GM18507 (cell line): ENCODE measurements at regions not wholly inside any gene's neighbourhood (a gene's known extent, or its start where the extent isn't known, plus 50 kb on each side); places are given as distances from the start of the nearest gene placed in this dataset.
"Not testable (repeated sequence)": the region's sequence is repeated elsewhere in the genome, so short reads cannot be mapped to it uniquely, and the experiment has no call there.

Experiments
- DNase-seq: peaks from one replicate; pipeline ENCODE4 v3.0.0; 2011; ENCODE audit warnings: low read depth; ENCODE audit not compliant: insufficient read length; ENCODE audit errors: extremely low spot score
- FAIRE-seq: peaks from 2 replicates; lab custom pipeline; 2011; peaks lifted over from hg19 to GRCh38; lab: Jason Lieb, UNC

DNA sequence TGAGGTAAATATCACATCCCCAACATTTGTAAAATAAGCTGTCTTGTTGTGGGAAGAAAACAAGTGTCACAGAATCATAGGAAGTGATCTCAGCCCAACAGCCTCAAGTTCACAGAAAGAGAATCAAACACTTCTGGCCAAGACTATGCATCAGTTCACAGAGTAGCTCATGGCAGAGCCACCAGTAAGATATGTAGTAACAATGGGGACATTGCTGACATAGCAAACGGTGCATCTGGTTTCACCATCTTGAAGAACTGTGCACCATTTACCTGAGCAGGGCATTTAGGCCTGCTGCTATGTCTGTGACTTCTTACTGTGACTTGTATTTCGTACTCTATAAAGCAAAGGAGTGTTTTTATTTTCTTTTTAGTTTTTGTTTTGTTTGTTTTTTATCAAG is 585.3 kb upstream of the FAT3 start:
- FAIRE-seq (no peak), DNase-seq (no peak)

DNA sequence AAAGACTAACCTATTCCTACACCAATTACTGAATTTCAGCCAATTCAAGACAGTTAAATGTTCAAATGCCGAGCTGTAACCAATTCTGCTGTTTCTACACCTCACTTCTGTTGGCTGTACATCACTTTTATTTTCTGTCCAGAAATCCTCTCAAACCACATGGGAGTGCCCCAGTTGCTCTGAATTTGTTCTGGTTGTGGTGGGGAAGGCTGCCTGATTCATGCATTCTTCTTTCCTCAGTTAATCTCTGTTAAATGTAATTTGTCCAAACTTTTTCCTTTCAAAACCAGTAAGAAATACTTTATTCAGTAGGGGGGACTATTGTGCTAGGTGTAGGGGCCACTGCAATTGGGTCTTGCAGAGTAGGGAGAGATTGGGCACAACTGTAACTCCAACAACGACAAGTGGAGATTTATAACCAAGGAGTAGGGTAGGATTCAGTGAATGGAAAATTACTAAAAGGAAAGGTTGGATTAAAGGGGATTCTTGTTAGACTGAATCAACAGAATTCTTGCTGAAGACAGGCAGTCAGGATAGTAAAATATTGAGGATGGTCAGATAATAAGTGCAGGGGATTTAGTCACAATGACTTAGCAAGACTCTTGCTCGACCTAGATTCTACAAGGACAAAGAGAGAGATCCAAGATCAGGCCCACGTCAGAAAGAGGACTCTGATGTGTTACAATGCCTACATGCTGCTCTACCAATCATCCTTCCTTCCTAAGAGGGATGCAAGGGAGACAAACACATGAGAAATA is 593.5 kb upstream of the FAT3 start:
- no peak for DNase-seq
- FAIRE-seq, result no peak

DNA sequence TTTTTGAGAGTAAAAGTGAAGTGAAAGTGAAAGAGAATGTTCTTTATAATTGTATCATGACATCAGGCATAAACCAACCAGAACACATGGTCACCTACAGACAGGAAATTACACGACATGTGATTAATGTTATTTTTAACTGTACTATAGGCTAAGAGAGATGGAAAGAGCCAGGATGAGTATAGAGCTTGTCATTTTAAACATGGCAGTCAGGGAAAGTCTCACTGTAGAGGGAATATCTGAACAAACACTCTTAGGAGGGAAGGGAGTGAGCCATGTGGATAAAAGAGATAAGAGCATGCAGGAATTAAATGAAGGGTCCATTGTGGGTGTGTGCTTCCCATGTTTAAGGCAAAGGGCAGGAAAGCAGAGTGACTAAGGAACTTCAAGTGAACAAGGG is 599.1 kb upstream of the FAT3 start:
- no peak for FAIRE-seq

DNA sequence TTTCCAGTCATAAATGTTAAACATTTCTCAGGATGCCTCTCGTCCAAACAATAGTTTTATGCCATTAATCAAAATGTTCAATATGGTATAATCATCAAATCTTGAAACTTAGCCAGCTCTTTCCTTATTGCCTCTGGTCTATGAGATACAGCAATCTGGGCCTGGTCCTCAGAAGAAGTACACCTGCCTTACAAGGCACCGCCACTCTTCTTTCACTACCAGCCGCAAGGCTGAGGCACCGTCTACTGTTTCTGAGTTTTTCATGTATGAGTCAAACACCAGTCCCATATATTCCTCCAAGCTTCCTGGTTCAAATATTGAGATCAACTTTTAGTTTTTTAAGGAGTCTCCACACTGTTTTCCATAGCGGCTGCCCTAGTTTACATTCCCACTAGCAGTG is 600.6 kb upstream of the FAT3 start:
- FAIRE-seq (no peak), DNase-seq (no peak)

More for the DNA sequence above, 599.1 kb upstream of the FAT3 start:
- DNase-seq, result no peak

DNA sequence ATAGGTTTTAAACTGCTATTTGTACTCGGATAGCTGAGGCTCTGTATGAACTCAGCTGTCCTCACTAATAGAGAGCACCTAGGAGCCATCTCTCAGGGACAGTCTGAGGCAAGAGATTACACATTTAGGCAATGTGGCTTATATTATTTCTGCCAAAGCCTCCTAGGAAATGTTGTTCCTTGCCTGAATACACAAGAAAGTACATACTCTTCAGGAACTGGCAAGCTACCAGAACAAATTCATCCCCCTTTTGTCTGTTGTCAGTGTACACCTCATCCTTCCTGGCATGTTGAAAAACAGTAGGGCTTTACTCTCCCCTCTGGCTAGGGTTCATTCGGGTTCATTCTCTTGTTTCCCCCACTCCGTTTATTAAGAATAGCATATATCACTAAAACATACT is 615.9 kb upstream of the FAT3 start:
- FAIRE-seq, result no peak

DNA sequence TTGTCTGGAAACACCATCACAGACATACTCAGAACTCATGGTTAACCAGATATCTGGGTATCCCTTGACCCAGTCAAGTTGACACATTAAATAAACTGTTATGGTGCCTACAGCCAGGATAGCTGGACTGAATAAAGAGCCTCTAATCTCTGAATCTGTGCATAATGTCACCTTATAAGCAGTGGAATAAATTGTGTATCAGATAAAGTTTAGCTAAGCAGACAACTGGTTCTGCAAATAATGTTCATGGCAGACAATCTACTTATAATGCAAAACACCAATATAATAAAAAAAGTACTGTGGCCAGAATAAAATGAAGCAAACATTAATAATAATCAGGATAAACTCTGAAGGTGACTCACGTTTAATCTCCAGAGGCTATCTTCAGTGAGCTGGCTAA is 628.5 kb upstream of the FAT3 start:
- no peak for FAIRE-seq
- no peak for DNase-seq

More for the DNA sequence above, 615.9 kb upstream of the FAT3 start:
- no peak for DNase-seq

DNA sequence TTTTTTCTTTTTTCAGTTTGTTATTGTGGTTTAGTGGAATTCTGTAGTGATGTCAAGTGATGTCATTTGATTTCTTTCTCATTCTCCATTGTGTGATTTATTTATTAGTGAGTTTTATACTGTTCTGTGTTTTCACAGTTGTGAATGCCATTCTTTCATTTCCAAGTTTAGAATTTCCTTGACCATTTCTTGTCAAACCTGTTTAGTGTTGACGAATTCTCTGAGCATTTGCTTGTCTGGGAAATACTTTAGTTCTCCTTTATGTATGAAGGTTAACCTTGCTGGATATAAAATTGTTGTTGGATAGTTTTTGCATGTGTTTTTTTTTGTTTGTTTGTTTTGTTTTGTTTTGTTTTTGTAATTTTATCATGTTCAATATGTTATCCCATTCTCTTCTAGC is 633.6 kb upstream of the FAT3 start:
- FAIRE-seq (no peak), DNase-seq (no peak)

DNA sequence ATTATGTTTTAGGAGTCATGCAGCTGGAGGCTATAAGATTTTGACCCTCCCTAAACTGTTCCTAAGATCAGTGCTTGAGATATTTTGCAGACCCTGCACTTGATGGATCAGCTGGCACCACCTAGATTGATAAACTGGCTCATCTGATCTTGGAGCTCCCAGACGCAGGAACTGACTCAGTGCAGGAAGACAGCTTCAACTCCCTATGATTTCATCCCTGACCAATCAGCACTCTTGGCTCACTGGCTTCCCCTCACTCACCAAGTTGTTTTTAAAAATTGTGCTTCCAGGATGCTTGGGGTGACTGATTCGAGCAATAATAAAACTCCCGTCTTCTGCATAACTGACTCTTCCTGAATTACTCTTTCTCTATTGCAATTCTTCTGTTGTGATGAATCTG is 637.5 kb upstream of the FAT3 start:
- no peak for DNase-seq
- no peak for FAIRE-seq

DNA sequence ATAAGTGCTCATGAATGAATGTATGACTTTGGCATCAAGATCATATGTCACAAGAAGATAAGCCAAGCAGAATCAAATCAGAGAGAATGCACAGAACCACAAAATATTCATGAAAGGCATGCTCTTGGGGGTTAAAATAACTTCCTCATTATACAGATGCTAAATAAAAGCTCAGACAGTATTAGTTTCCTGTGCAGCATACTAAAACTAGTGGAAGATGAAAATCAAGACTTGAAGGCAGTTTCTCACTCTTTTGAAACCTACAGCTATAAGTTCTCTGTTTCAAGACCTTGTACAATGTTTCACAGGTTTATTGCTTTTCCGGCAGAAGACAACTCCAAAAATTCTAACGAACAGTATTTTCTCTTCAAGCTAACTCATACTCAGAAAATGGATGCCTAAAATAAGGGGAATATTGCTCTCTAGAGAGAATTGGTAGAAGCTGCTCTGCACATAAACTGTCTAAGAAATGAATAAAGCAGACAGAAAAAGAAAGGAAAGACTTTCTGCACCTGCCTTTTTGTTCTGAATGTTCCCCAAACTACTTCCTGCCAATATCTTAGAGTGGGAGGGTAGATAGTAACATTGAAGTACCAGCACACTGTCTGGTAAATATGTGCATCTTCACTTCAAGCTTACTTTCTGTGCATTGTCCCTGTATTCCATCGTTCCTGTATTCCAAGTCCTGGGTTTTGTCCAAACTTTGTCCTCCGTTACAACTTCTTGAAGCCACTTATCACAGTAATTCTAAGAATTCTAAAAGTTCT is 639.4 kb upstream of the FAT3 start:
- FAIRE-seq (no peak), DNase-seq (no peak)

DNA sequence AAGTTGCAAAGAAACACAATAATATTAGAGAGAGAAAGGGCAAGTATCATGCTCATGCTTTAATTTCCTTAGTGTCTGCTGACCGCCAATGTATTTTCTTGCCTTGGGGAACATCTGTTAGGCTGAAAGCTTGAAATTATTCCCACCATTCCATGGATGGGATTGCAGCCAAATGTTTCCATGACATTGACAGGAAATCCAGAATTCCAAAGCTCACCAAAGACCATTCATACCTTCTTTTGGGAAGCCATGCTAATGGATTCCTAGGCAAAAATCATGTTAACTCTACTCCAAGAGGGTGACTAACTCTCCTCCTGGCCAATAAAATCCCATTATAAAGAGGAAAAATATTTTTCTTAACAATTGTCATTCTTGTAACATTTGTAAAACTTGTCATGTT is 661.4 kb upstream of the FAT3 start:
- DNase-seq (no peak), FAIRE-seq (no peak)

DNA sequence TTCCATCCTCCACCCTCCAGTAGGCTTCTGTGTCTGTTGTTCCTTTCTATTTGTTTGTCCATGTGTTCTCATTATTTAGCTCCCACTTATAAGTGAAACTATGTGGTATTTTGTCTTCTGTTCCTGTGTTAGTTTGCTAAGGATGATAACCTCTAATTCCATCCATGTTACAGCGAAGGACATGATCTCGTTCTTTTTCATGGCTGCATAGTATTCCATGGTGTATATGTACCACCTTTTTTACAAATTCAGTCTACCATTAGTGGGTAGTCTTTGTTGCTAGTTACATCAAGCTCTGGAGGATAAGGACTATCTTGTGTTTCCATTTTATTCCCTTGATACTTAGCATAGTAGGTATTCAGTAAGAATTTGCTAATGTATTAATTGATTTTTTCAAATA is 664.2 kb upstream of the FAT3 start:
- FAIRE-seq (no peak), DNase-seq (no peak)

DNA sequence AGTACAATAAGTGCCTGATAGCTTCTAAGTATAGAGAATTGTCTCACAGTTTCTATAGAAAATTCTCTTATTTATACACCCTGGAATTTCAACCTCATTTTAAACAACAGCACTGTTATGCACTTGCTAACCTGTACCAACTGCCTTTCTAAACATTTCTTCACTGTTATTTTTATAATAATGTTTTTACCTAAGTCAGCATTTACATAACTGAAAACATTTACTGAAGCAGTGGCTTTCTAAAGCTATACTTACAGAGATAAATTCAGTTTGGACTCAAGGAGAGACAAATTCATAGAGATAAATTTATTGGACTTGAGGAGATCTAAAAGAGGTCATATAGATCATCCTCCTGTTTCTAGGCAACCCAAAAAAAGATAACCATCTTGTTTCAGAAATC is 686.6 kb upstream of the FAT3 start:
- DNase-seq (no peak), FAIRE-seq (no peak)

DNA sequence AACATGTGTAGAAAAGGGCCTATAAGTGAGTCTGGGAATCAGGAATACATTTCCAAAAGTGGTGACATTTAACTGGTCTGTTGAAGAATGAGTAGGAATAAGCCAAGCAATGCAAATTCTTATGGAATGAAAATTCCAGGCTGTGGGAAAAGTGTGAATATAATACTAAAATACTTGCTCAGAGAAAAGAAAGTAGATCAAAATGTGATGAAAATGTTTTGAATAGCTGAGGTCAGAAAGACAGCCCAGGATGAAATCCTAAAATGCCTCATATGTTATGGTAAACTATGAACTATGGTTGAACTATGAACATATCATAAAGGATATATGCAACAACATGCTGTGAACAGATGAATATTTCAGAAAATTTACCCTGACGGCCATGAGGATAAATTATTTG is 688.3 kb upstream of the FAT3 start:
- DNase-seq (no peak), FAIRE-seq (no peak)

DNA sequence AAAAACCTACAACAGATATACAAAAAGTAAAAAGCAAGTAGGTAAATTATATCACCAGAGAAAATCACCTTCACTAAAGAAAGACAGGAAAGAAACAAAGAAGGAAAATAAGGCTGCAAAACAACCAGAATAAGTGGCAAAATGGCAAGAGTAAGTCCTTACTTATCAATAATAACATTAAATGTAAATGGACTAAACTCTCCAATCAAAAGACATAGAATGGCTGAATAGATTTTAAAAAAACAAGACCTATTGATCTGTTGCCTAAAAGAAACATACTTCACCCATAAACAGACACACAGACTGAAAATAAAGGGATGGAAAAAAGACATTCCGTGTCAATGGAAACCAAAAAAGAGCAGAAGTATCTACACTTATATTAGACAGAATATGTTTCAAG is 695.7 kb upstream of the FAT3 start:
- FAIRE-seq, result no peak
- no peak for DNase-seq

DNA sequence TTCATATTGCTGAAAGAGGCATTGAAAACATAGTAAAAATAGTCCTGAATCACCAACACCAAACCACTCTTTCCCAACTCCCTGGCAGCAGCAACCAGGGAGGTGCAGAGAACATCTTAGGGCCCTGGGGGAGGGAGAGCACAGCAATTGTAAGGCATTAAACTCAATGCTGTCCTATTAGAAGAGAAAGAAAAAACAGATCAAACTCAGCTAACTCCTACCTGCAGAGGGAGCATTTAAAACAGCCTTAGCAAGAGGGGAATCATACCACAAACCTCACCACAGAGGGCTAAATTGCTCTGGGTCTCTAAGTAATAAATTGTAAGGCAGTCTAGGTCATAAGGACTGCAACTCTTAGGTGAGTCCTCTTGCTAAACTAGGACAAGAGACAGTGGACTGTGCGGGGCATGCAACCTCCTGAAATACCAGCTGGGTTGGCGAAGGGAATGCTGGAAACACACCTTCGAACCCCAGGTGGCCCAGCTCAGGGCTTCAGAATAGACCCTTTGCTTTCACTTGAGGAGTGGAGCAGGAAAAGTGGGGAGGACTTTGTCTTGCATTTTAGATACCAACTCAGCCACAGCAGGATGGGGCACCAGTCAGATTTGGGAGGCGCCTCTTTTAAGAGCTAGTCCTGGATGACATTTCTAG is 697.1 kb upstream of the FAT3 start:
- FAIRE-seq (no peak), DNase-seq (no peak)

DNA sequence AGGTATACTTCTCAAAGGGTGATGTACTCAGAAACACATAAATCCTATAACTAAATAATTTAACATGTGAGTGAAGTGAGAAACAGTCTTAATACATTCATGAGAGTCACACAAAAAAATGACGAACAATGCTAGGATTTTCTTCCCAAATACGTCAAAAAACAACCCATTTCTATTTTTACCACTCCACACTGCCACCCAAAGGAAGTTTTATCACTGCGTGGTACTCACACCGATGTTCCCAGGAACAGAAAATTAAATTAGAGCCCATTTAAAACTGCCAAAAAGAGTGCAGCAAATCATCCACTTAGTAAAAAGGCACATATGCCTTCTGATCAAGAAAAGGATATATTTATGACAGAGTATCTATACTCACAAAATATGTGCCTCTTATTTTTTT is 710.9 kb upstream of the FAT3 start:
- no peak for DNase-seq
- no peak for FAIRE-seq

DNA sequence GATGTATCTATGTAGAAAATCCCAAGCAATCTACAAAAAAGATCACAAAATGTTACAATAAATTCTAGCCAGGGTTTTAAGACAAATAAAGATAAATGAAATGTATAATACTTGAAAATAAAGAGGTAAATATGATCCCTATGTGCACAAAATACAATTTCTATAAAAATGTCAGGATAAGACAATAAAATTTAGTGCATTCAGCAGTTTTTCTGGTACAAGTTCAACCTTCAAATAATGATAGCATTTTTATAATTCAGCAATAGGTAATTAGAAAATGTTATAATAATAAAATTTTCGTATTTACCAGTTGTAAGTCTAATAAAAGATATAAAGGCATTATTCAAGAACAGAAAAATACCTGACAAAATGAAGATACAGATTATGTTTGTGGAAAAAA is 726.8 kb upstream of the FAT3 start:
- FAIRE-seq (no peak), DNase-seq (no peak)

DNA sequence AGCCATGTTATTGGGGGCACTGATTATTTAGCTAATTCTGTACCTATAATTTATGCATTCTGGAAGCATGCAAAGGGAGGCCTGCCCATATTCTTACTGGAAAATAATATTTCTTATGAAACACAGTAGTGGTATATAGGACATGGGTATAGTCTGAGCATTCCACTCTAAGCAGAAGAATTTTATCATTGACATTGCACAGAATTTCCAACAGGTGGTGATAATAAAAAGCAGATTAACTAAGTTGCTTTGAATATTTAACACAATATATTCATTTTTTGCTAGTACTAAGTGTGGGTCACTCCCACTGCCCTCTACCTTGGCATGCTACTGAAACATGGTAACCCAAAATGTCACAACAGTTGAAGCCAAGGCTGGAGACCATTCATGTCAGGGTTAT is 728.8 kb upstream of the FAT3 start:
- no peak for FAIRE-seq

DNA sequence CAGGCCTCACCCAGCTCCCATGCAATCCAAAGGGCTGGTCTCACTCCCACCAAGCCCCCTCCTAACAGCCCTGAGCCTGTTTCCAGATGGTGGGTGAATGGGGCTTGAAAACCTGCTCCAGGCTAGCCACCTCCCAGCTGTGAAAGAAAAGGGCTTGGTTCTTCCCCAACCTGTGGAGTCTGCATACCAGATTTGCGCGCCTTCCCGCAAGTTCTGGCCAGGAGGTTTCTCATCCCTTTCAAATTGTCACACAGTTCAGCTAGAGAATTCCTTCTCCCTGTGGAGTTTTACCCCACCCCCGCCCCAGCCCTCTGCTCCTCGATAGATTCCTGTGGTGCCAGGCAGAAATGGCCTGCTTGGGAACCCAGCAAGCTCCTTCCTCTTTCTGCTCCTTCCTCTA is 734.6 kb upstream of the FAT3 start:
- no peak for DNase-seq
- no peak for FAIRE-seq

More for the DNA sequence above, 728.8 kb upstream of the FAT3 start:
- no peak for DNase-seq

DNA sequence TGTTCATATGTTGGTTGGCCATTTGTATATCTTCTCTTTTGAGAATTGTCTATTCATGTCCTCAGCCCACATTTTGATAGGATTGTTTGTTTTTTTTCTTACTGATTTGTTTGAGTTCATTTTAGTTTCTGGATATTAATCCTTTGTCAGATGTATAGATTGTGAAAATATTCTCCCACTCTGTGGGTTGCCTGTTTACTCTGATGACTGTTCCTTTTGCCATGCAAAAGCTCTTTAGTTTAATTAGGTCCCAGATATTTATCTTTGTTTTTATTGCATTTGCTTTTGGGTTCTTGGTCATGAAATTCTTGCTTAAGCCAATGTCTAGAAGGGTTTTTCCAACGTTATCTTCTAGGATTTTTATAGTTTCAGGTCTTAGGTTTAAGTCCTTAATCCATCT is 740.7 kb upstream of the FAT3 start:
- not testable (repeated sequence) for DNase-seq, FAIRE-seq

DNA sequence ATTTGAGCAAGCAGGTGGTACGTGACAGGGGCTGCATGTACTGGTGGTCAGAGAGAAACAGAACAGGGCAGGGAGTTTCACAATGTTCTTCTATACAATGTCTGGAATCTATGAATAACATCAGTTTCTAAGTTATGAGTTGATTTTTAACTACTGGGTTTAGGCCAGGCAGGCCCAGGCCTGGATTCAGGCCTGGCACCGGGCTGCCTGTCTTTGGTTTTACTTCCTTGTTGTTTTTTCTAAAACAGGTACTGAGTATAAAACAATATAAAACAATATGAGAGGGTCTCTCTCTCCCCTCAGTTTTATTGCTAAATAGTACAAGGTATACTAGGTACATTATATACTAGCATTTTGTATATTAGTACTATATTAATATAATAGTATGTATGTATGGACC is 742.7 kb upstream of the FAT3 start:
- not testable (repeated sequence) for FAIRE-seq, DNase-seq
